ENCODE measurements at regions not wholly inside any gene's neighbourhood (a gene's known extent, or its start where the extent isn't known, plus 50 kb on each side); places are given as distances from the start of the nearest gene placed in this dataset.
A peak's percentile ranks its signal among the peaks of the same experiment; 100 is the strongest.

DNA sequence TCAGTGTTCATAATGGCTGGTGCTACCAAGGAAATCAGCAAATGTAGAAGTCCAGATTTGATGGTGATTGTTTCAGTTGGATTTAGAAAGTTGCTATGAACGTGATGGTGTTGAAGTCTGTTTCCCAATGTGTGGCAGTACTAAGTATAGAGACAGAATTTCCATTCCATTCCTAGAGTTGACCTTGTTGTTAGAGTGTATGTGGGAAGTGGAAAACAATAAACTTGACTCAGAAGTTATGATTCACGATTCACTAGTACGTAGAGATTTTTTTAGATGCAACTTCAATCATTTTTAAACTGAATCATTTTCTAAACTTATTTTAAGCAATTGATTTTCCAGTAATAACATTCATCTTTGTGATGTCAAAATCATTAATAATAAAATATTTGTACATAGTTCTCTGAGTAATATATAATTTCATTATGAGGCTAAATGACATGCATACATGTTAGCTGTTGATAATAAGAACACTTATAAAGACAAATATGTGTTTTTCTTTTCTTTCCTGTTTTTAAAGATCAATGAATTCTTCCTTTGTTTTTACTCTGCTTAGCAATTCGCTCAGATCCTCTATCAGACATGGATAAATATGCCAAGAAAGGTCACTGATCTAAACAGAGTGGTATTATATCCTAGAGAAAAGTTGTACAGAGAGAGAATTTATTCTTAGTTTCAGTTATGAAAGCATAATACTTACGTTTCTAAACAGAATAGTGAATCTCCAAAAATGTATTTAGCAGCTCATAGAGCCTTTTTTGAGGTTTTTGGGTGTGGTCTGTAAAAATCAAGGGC lies 108.8 kb upstream of the GPR149 start:
- H3K4me3 ChIP-seq (ENCODE audit: low read length), result no peak overlapping the region
- H2BK15ac ChIP-seq (replicated peaks; ENCODE audit: low read depth), result no peak overlapping the region
- H2AK5ac ChIP-seq (ENCODE audit: low read length), result no peak overlapping the region
- no peak overlapping the region for H3K23ac ChIP-seq (ENCODE audit: low read length)
- DNase-seq, result no peak
- H2BK5ac ChIP-seq (ENCODE audit: low read length), result no peak overlapping the region
- H3K4ac ChIP-seq (ENCODE audit: low read depth, low read length), result no peak overlapping the region
- no peaks in the 10 kb centered on the region for H3K27me3 ChIP-seq (ENCODE audit: insufficient read depth, low read length, poor library complexity)
- H3K4me1 ChIP-seq (ENCODE audit: control insufficient read depth, low read depth, low read length), result no peaks in the 10 kb centered on the region
- no peak overlapping the region for H3K4me2 ChIP-seq (ENCODE audit: low read length)
- no peak overlapping the region for H3K9ac ChIP-seq (ENCODE audit: low read length)
- no peak overlapping the region for H3K56ac ChIP-seq (ENCODE audit: low read length)
- H4K5ac ChIP-seq (ENCODE audit: low read length), result no peak overlapping the region
- H3K79me2 ChIP-seq (ENCODE audit: control insufficient read depth, insufficient read depth, low read length), result no peaks in the 10 kb centered on the region
- no peak overlapping the region for H3K27ac ChIP-seq (ENCODE audit: low read depth, low read length)
- no CpG with 5 or more reads among the region's 5 CpGs for WGBS (ENCODE audit: extremely low coverage, insufficient coverage, low lambda C conversion rate)
- no peak overlapping the region for H3K18ac ChIP-seq (ENCODE audit: low read length)
- H4K8ac ChIP-seq (ENCODE audit: low read depth, low read length), result no peak overlapping the region
- H3K79me1 ChIP-seq (ENCODE audit: low read length), result no peaks in the 10 kb centered on the region
- no peak overlapping the region for H2BK120ac ChIP-seq (ENCODE audit: low read depth, low read length)
- H3K36me3 ChIP-seq (ENCODE audit: control insufficient read depth, insufficient read depth, low read length), result no peaks in the 10 kb centered on the region

DNA sequence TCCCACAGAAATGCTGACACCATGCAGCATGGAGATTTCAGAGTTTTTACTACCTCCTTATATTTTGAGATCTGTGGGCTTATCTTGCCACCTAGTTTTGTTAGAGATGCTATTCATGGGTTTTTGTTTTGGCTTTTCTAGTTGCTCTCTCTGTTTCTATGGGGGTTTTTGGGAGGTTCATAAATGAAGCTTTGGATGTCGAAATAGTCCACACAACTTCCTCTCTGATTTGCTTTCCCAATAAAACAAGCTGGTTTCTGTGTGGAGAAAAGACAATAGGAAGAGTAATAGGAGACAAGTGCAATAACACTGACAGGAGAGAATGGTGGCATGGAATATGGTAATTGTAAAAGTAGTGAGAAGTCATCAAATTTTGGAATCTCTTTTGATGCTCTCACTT lies 106.8 kb upstream of the GPR149 start:
- no peak overlapping the region for H2BK5ac ChIP-seq (ENCODE audit: low read length)
- no peak overlapping the region for H2BK120ac ChIP-seq (ENCODE audit: low read depth, low read length)
- DNase-seq, result no peak
- no peaks in the 10 kb centered on the region for H3K27me3 ChIP-seq (ENCODE audit: insufficient read depth, low read length, poor library complexity)
- H3K4me3 ChIP-seq (ENCODE audit: low read length), result no peak overlapping the region
- H4K5ac ChIP-seq (ENCODE audit: low read length), result no peak overlapping the region
- no peak overlapping the region for H3K18ac ChIP-seq (ENCODE audit: low read length)
- H3K27ac ChIP-seq (ENCODE audit: low read depth, low read length), result no peak overlapping the region
- H3K4ac ChIP-seq (ENCODE audit: low read depth, low read length), result no peak overlapping the region
- H3K36me3 ChIP-seq (ENCODE audit: control insufficient read depth, insufficient read depth, low read length), result no peaks in the 10 kb centered on the region
- H4K8ac ChIP-seq (ENCODE audit: low read depth, low read length), result no peak overlapping the region
- H3K4me2 ChIP-seq (ENCODE audit: low read length), result no peak overlapping the region
- no peaks in the 10 kb centered on the region for H3K79me2 ChIP-seq (ENCODE audit: control insufficient read depth, insufficient read depth, low read length)
- H2BK15ac ChIP-seq (replicated peaks; ENCODE audit: low read depth), result no peak overlapping the region
- H3K9ac ChIP-seq (ENCODE audit: low read length), result no peak overlapping the region
- H3K79me1 ChIP-seq (ENCODE audit: low read length), result no peaks in the 10 kb centered on the region
- no CpG with 5 or more reads among the region's 1 CpG for WGBS (ENCODE audit: extremely low coverage, insufficient coverage, low lambda C conversion rate)
- H3K23ac ChIP-seq (ENCODE audit: low read length), result no peak overlapping the region
- H3K4me1 ChIP-seq (ENCODE audit: control insufficient read depth, low read depth, low read length), result no peaks in the 10 kb centered on the region
- H2AK5ac ChIP-seq (ENCODE audit: low read length), result no peak overlapping the region
- no peak overlapping the region for H3K56ac ChIP-seq (ENCODE audit: low read length)

GRCh38 chr3:154522036-154522602 lies 92.1 kb upstream of the GPR149 start:
- no peak overlapping the region for H3K23ac ChIP-seq (ENCODE audit: low read length)
- H3K18ac ChIP-seq (ENCODE audit: low read length), result no peak overlapping the region
- DNase-seq, result no peak
- no peak overlapping the region for H2AK5ac ChIP-seq (ENCODE audit: low read length)
- H3K27ac ChIP-seq (ENCODE audit: low read depth, low read length), result no peak overlapping the region
- H2BK5ac ChIP-seq (ENCODE audit: low read length), result no peak overlapping the region
- H3K27me3 ChIP-seq (ENCODE audit: insufficient read depth, low read length, poor library complexity), result no peaks in the 10 kb centered on the region
- no peak overlapping the region for H3K4me2 ChIP-seq (ENCODE audit: low read length)
- H3K4ac ChIP-seq (ENCODE audit: low read depth, low read length), result no peak overlapping the region
- H3K56ac ChIP-seq (ENCODE audit: low read length), result no peak overlapping the region
- H4K8ac ChIP-seq (ENCODE audit: low read depth, low read length), result no peak overlapping the region
- no peak overlapping the region for H2BK120ac ChIP-seq (ENCODE audit: low read depth, low read length)
- no peaks in the 10 kb centered on the region for H3K79me1 ChIP-seq (ENCODE audit: low read length)
- H3K36me3 ChIP-seq (ENCODE audit: control insufficient read depth, insufficient read depth, low read length), result no peaks in the 10 kb centered on the region
- H3K4me3 ChIP-seq (ENCODE audit: low read length), result no peak overlapping the region
- H4K5ac ChIP-seq (ENCODE audit: low read length), result no peak overlapping the region
- H3K9ac ChIP-seq (ENCODE audit: low read length), result no peak overlapping the region
- no peaks in the 10 kb centered on the region for H3K4me1 ChIP-seq (ENCODE audit: control insufficient read depth, low read depth, low read length)
- H2BK15ac ChIP-seq (replicated peaks; ENCODE audit: low read depth), result no peak overlapping the region
- H3K79me2 ChIP-seq (ENCODE audit: control insufficient read depth, insufficient read depth, low read length), result no peaks in the 10 kb centered on the region

DNA sequence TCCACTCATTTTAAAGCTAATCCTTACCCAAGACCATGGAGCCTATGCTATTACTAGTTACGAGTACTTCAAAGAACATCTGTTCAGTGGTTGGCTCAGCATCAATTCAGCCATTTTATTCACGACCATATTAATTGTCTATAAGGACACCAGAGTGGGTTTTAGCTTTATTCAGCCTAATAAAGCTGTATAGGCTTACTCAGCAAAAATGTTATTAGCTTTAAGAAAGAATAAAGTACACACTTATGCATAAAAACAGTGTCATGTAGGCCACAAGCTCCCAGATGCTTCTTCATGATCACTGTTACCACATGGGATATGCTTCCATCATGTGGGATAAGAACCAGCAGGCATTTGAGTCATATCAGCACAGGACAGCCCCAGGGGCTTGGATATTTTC lies 87.4 kb upstream of the GPR149 start:
- no peak overlapping the region for H2AK5ac ChIP-seq (ENCODE audit: low read length)
- no peaks in the 10 kb centered on the region for H3K36me3 ChIP-seq (ENCODE audit: control insufficient read depth, insufficient read depth, low read length)
- H4K8ac ChIP-seq (ENCODE audit: low read depth, low read length), result no peak overlapping the region
- no peak for DNase-seq
- no peak overlapping the region for H4K5ac ChIP-seq (ENCODE audit: low read length)
- H3K56ac ChIP-seq (ENCODE audit: low read length), result no peak overlapping the region
- no peak overlapping the region for H3K18ac ChIP-seq (ENCODE audit: low read length)
- no peak overlapping the region for H2BK5ac ChIP-seq (ENCODE audit: low read length)
- H3K4ac ChIP-seq (ENCODE audit: low read depth, low read length), result no peak overlapping the region
- H3K27me3 ChIP-seq (ENCODE audit: insufficient read depth, low read length, poor library complexity), result no peaks in the 10 kb centered on the region
- H3K79me2 ChIP-seq (ENCODE audit: control insufficient read depth, insufficient read depth, low read length), result no peaks in the 10 kb centered on the region
- no peak overlapping the region for H2BK15ac ChIP-seq (replicated peaks; ENCODE audit: low read depth)
- no peak overlapping the region for H2BK120ac ChIP-seq (ENCODE audit: low read depth, low read length)
- WGBS (ENCODE audit: extremely low coverage, insufficient coverage, low lambda C conversion rate), result no CpG with 5 or more reads among the region's 2 CpGs
- H3K9ac ChIP-seq (ENCODE audit: low read length), result no peak overlapping the region
- no peak overlapping the region for H3K23ac ChIP-seq (ENCODE audit: low read length)
- no peak overlapping the region for H3K4me3 ChIP-seq (ENCODE audit: low read length)
- H3K79me1 ChIP-seq (ENCODE audit: low read length), result no peaks in the 10 kb centered on the region
- H3K4me2 ChIP-seq (ENCODE audit: low read length), result no peak overlapping the region
- no peak overlapping the region for H3K27ac ChIP-seq (ENCODE audit: low read depth, low read length)
- no peaks in the 10 kb centered on the region for H3K4me1 ChIP-seq (ENCODE audit: control insufficient read depth, low read depth, low read length)

DNA sequence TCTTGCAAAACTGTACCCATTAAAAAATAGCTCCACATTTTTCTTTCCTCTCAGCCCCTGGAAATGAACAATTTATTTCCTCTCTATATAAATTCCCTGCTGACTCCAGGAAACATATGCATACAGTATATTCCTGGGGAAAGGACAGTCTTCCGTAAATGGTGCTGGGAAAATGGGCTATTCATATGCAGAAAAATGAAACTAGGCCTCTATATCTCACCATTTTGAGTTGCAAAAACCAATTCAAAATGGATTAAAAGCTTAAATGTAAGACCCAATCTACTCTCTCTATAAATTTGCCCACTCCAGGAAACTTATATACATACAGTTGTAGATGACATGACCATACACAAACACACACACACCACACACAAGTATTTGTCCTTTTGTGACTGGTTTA lies 85.9 kb upstream of the GPR149 start:
- no peaks in the 10 kb centered on the region for H3K4me1 ChIP-seq (ENCODE audit: control insufficient read depth, low read depth, low read length)
- H2BK15ac ChIP-seq (replicated peaks; ENCODE audit: low read depth), result no peak overlapping the region
- no peak overlapping the region for H3K23ac ChIP-seq (ENCODE audit: low read length)
- H2AK5ac ChIP-seq (ENCODE audit: low read length), result no peak overlapping the region
- H4K8ac ChIP-seq (ENCODE audit: low read depth, low read length), result no peak overlapping the region
- H3K27ac ChIP-seq (ENCODE audit: low read depth, low read length), result no peak overlapping the region
- no peaks in the 10 kb centered on the region for H3K79me1 ChIP-seq (ENCODE audit: low read length)
- H4K5ac ChIP-seq (ENCODE audit: low read length), result no peak overlapping the region
- DNase-seq, result no peak
- no peak overlapping the region for H2BK120ac ChIP-seq (ENCODE audit: low read depth, low read length)
- H3K4me2 ChIP-seq (ENCODE audit: low read length), result no peak overlapping the region
- no CpG with 5 or more reads among the region's 1 CpG for WGBS (ENCODE audit: extremely low coverage, insufficient coverage, low lambda C conversion rate)
- H2BK5ac ChIP-seq (ENCODE audit: low read length), result no peak overlapping the region
- no peaks in the 10 kb centered on the region for H3K79me2 ChIP-seq (ENCODE audit: control insufficient read depth, insufficient read depth, low read length)
- H3K18ac ChIP-seq (ENCODE audit: low read length), result no peak overlapping the region
- no peak overlapping the region for H3K4me3 ChIP-seq (ENCODE audit: low read length)
- no peak overlapping the region for H3K9ac ChIP-seq (ENCODE audit: low read length)
- H3K56ac ChIP-seq (ENCODE audit: low read length), result no peak overlapping the region
- H3K4ac ChIP-seq (ENCODE audit: low read depth, low read length), result no peak overlapping the region
- H3K36me3 ChIP-seq (ENCODE audit: control insufficient read depth, insufficient read depth, low read length), result no peaks in the 10 kb centered on the region
- no peaks in the 10 kb centered on the region for H3K27me3 ChIP-seq (ENCODE audit: insufficient read depth, low read length, poor library complexity)

GRCh38 chr3:154510780-154511179 lies 80.8 kb upstream of the GPR149 start:
- Histone ChIP-seq H3K79me1 (ENCODE audit: low read length) (no peaks in the 10 kb centered on the region), H2BK120ac (ENCODE audit: low read depth, low read length) (no peak overlapping the region), H3K4me1 (ENCODE audit: control insufficient read depth, low read depth, low read length) (no peaks in the 10 kb centered on the region), H3K27ac (ENCODE audit: low read depth, low read length) (no peak overlapping the region), H2BK5ac (ENCODE audit: low read length) (no peak overlapping the region), H3K18ac (ENCODE audit: low read length) (no peak overlapping the region), H2AK5ac (ENCODE audit: low read length) (no peak overlapping the region), H3K4me3 (ENCODE audit: low read length) (no peak overlapping the region), H3K9ac (ENCODE audit: low read length) (no peak overlapping the region), H4K8ac (ENCODE audit: low read depth, low read length) (peak overlapping the region; percentile 86), H3K4me2 (ENCODE audit: low read length) (no peak overlapping the region), H3K4ac (ENCODE audit: low read depth, low read length) (no peak overlapping the region), H3K23ac (ENCODE audit: low read length) (no peak overlapping the region), H3K79me2 (ENCODE audit: control insufficient read depth, insufficient read depth, low read length) (no peaks in the 10 kb centered on the region), H2BK15ac (replicated peaks; ENCODE audit: low read depth) (no peak overlapping the region), H3K36me3 (ENCODE audit: control insufficient read depth, insufficient read depth, low read length) (no peaks in the 10 kb centered on the region), H3K56ac (ENCODE audit: low read length) (no peak overlapping the region), H4K5ac (ENCODE audit: low read length) (no peak overlapping the region), H3K27me3 (ENCODE audit: insufficient read depth, low read length, poor library complexity) (no peaks in the 10 kb centered on the region)
- no CpG with 5 or more reads among the region's 2 CpGs for WGBS (ENCODE audit: extremely low coverage, insufficient coverage, low lambda C conversion rate)
- no peak for DNase-seq
